Activated CD4-positive, alpha-beta T cell treated with anti-CD3 and anti-CD28 coated beads, Interleukin-2, amount 10 ng/mL, durations not matched to agents 7 days and 5 days (primary cell): ENCODE measurements at regions not wholly inside any gene's neighbourhood (a gene's known extent, or its start where the extent isn't known, plus 50 kb on each side); places are given as distances from the start of the nearest gene placed in this dataset.
"Not testable (repeated sequence)": the region's sequence is repeated elsewhere in the genome, so short reads cannot be mapped to it uniquely, and the experiment has no call there.

Experiments used
- CTCF ChIA-PET: fragments of 350-600 bp; sonication (Branson Sonifier 250); formaldehyde crosslinking; loops from one replicate; lab custom pipeline; 2021; ENCODE audit warnings: antibody characterized with exemption; lab: Charles Lee
- POLR2A ChIA-PET: fragments of 350-600 bp; sonication (Branson Sonifier 250); formaldehyde crosslinking; loops from one replicate; lab custom pipeline; 2021; ENCODE audit warnings: antibody characterized with exemption; lab: Charles Lee
- DNase-seq: peaks from one replicate; pipeline ENCODE4 v3.0.0-alpha.2; 2020
- H3K27ac Mint-ChIP-seq: one replicate; pipeline ENCODE4 v1.8.0; 2021; ENCODE audit warnings: mild to moderate bottlenecking, moderate library complexity, mixed read lengths
- H3K27me3 Mint-ChIP-seq: one replicate; pipeline ENCODE4 v1.8.0; 2021; ENCODE audit warnings: mixed read lengths
- H3K36me3 Mint-ChIP-seq: one replicate; pipeline ENCODE4 v1.8.0; 2021; ENCODE audit warnings: low read depth, mixed read lengths
- H3K4me1 Mint-ChIP-seq: one replicate; pipeline ENCODE4 v1.8.0; 2021; ENCODE audit warnings: mixed read lengths
- H3K4me3 Mint-ChIP-seq: one replicate; pipeline ENCODE4 v1.8.0; 2021; ENCODE audit warnings: mild to moderate bottlenecking, moderate library complexity, mixed read lengths
- H3K9me3 Mint-ChIP-seq: one replicate; pipeline ENCODE4 v1.8.0; 2021; ENCODE audit warnings: mixed read lengths

DNA sequence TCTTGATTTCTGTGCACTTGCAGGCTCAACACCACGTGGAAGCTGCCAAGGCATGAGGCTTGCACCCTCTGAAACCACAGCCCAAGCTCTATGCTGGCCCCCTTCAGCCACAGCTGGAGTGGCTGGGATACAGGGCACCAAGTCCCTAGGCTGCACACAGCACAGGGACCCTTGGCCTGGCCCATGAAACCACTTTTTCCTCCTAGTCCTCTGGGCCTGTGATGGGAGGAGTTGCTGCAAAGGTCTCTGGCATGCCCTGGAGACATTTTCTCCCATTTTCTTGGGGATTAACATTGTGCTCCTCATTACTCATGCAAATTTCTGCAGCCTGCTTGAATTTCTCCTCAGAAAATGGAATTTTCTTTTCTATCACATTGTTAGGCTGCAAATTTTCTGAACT lies 629.8 kb upstream of the NR2F2 start:
- H3K4me3 Mint-ChIP-seq, H3K36me3 Mint-ChIP-seq, H3K4me1 Mint-ChIP-seq, H3K27me3 Mint-ChIP-seq, POLR2A ChIA-PET, H3K27ac Mint-ChIP-seq, CTCF ChIA-PET, DNase-seq: not testable (repeated sequence)
- peaks cover 21% of the 10 kb centered on the region for H3K9me3 Mint-ChIP-seq

DNA sequence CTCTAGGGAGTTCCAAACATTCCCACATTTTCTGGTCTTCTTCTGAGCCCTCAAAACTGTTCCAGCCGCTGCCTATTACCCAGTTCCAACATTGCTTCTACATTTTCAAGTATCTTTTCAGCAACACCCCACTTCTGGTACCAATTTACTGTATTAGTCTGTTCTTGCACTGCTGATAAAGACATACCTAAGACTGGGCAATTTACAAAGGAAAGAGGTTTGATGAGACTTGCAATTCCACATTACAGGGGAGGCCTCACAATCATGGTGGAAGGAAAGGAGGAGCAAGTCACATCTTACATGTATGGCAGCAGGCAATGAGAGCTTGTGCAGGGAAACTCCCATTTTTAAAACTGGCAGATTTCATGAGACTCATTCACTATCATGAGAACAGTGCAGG lies 629.1 kb upstream of the NR2F2 start:
- no peak for DNase-seq
- no peaks in the 10 kb centered on the region for H3K4me1 Mint-ChIP-seq
- H3K27ac Mint-ChIP-seq, result no peak overlapping the region
- no peaks in the 10 kb centered on the region for H3K27me3 Mint-ChIP-seq
- ChIA-PET CTCF (no interaction called here), POLR2A (no interaction called here)
- H3K4me3 Mint-ChIP-seq, result no peak overlapping the region
- H3K36me3 Mint-ChIP-seq, result no peaks in the 10 kb centered on the region
- peaks cover 21% of the 10 kb centered on the region for H3K9me3 Mint-ChIP-seq

DNA sequence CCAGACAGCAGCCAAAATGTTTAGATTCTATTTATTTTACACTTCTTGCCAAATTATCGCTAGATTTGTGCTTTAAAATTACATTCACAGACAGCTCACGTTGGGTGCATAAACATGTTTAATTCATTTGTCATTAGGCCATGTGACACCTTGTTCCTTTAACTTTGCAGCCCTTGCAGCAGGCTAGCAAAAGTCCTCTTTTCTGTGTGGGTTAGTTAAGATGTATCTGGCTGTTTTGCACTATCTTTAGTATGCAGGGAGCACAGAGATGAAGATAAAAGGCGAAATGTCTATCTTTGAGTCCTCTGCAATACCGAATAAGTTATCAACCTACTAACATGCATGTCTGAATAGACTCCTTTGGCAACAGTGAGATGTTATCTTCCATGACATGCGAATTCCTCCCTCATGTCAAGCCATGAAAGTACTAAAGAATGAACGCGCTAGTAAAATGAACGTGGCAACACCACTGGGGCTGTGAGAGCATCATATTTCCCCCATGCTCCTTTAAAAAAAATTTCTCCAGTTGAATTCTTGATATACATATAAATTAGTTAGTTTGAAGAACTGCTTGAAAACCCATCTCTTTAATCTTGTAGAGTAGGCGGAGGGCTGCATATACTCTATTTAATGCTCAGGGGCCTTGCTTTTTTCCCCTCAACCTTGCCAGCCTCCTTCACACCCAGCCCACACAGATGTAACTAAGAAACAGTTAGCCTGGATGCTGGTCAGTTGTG lies 620.4 kb upstream of the NR2F2 start:
- Mint-ChIP-seq H3K27me3 (no peaks in the 10 kb centered on the region), H3K9me3 (peaks cover 1% of the 10 kb centered on the region), H3K4me3 (no peak overlapping the region), H3K4me1 (no peaks in the 10 kb centered on the region), H3K36me3 (no peaks in the 10 kb centered on the region), H3K27ac (no peak overlapping the region)
- no peak for DNase-seq
- ChIA-PET CTCF (no interaction called here), POLR2A (no interaction called here)

DNA sequence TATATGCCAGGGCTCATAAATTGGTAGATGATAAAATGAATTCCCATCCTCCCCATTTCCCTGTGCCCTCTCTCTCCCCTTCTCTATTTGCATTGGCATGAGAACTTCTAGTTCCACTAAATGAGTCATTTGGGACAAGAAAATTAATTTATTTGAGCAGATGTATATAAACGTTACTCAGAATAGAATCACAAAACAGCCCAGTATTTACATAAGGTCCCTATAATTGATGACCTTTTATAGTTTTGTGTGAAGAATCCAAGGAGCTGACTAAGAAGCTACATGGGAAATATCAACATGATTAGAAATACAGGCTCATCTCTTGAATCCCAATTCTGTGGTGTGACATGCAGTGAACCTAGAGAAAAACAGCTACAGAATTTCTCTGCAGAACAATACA lies 617.7 kb upstream of the NR2F2 start:
- H3K27ac Mint-ChIP-seq, result no peak overlapping the region
- POLR2A ChIA-PET, result no interaction called here

DNA sequence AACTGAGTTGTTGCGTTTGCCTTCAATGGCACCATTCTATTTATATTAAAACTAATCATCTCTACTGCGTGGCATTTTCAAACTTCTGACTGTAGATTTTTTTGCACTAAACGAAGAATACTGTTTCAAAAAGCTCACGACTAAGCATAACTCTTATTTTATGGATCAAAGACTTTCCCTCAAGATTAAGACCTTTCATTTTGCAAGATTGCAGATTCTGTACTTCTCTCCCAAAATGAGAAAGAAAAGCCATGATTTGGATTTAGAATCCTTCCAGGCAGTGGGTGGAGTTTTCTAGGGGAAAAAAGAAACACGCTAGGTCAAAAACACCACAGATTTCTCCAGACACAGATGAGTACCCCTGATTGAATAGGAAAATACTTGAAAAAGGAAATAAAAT lies 617.2 kb upstream of the NR2F2 start:
- Mint-ChIP-seq H3K9me3 (no peaks in the 10 kb centered on the region), H3K4me3 (no peak overlapping the region), H3K36me3 (no peaks in the 10 kb centered on the region), H3K27ac (no peak overlapping the region), H3K4me1 (no peaks in the 10 kb centered on the region), H3K27me3 (no peaks in the 10 kb centered on the region)
- POLR2A ChIA-PET, result no interaction called here
- CTCF ChIA-PET, result no interaction called here
- no peak for DNase-seq

More for the DNA sequence above, 617.7 kb upstream of the NR2F2 start:
- Mint-ChIP-seq H3K4me3 (no peak overlapping the region), H3K4me1 (no peaks in the 10 kb centered on the region), H3K9me3 (no peaks in the 10 kb centered on the region), H3K27me3 (no peaks in the 10 kb centered on the region), H3K36me3 (no peaks in the 10 kb centered on the region)
- CTCF ChIA-PET, result no interaction called here
- no peak for DNase-seq

DNA sequence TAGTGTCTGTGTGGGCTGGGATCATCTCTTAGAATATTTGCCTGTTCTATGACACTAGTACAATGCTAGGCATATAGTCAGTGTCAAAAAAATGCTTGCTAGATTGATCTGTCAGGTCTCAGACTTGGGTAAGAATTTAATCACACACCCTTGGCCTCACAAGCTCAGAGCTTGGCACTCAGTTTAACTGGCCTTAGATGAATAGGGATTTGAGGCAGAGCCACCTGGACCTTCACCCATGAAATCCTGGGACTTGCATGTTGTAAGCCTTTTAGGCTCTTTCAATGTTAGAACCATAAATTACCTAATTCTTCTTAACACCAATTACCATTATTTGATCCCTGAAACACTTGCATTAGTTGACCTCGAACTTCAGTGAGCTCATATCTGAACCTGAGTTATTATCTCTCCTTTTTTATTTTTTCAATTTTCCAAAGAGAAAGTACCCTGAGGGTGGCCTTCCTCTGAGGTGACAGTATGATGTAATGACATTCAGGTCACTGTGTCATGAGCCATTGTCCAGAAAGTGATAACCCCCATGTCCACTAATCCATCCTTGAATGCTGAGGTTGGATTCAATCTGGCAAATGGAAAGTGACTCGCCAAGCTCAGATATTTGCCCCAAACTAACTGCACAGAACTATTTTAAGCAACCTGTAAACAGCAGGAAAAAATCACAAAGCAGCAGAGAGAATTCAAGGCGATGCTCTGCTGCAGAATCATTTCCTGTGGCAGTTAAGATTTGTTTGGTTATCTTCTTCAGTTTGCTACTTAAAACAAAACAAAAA lies 615.2 kb upstream of the NR2F2 start:
- H3K4me1 Mint-ChIP-seq, result no peaks in the 10 kb centered on the region
- H3K36me3 Mint-ChIP-seq, result no peaks in the 10 kb centered on the region
- no peak for DNase-seq
- H3K27ac Mint-ChIP-seq, result no peak overlapping the region
- CTCF ChIA-PET, result interaction anchor here (0.6 kb wide), 1 partner anchor 628 kb away, joined by 3 read pairs; no protein-coding TSS in a partner anchor
- H3K4me3 Mint-ChIP-seq, result no peak overlapping the region
- no peaks in the 10 kb centered on the region for H3K27me3 Mint-ChIP-seq
- POLR2A ChIA-PET, result no interaction called here
- H3K9me3 Mint-ChIP-seq, result no peaks in the 10 kb centered on the region

DNA sequence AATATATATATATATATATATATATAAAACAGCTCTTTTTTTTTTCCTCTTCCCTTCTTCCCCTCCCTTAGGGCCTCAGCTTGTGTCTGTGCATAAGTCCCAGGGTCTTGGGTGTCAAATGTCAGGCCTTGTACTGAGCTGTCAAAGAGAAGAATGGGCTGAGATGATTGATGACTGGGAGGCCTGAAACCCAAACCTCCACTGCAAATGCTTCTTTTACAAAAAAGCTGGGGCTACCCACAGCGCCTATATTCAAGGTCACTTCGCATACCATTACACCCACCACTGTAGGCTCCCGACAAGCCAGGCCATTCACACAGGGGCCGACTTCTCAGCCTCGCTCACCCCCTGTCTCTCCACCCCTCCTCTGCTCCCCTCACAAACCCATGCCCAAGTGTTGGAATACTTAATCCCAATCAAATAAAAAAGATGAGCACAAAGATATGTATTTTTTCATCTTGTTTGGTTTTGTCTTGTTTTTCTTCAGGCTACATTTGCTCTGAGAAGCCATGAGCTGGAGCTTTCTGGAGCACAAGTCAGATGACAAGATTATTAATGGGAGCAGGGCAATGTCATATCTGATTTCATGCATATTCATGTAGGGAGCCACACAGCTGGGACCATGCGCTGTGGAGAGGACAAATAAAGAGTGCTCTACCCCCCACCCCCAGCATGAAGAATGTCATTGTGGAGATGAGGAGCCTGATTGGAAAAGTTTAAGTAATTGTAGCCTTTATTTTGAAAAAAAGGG lies 614.4 kb upstream of the NR2F2 start:
- H3K9me3 Mint-ChIP-seq, result no peaks in the 10 kb centered on the region
- DNase-seq, result no peak
- H3K27ac Mint-ChIP-seq, result no peak overlapping the region
- H3K36me3 Mint-ChIP-seq, result no peaks in the 10 kb centered on the region
- ChIA-PET POLR2A (no interaction called here), CTCF (interaction anchor here (0.6 kb wide), 1 partner anchor 627 kb away, joined by 3 read pairs; no protein-coding TSS in a partner anchor)
- no peaks in the 10 kb centered on the region for H3K27me3 Mint-ChIP-seq
- no peak overlapping the region for H3K4me3 Mint-ChIP-seq
- no peaks in the 10 kb centered on the region for H3K4me1 Mint-ChIP-seq

DNA sequence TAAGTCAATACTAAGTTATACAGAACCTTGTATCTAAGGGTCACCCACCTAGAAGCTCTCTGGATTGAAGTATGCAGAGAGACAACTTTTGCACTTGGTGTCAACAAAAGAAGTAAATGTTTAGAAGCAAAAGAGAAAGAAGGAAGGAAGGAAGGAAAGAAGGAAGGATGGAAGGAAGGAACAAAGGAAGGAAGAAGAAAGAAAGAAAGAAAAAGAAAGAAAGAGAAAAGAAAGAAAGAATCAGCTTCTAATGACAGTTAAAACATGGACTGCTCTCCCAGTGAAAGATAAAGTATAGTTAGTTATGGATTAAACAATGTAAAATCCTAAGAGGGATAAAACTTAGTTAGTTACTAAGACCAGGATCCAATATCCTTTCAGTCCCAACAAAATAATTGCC lies 613.8 kb upstream of the NR2F2 start:
- Mint-ChIP-seq H3K27me3 (no peaks in the 10 kb centered on the region), H3K9me3 (no peaks in the 10 kb centered on the region), H3K27ac (no peak overlapping the region), H3K4me1 (no peaks in the 10 kb centered on the region), H3K36me3 (no peaks in the 10 kb centered on the region), H3K4me3 (no peak overlapping the region)
- CTCF ChIA-PET, result no interaction called here
- DNase-seq, result no peak
- POLR2A ChIA-PET, result no interaction called here

DNA sequence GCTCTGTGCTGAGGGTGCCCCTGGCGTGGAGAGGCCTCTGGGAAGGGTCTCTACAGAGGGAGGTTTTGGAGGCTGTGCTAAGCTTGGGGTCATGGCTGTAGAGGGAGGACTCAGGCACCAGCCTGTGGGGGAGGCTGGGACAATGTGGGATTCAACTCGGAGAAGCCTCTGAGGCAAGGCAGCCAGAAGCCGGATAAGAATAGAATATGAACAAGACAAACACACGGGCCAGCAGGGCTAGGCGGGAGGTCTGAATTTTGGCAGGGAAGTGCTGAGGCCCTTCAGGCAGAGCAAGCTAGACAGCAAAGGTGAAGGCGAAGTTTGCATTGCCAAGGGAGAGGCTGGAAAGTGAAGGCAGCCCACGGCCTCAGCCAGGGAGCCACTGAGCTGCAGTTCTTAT lies 612.1 kb upstream of the NR2F2 start:
- Mint-ChIP-seq H3K36me3 (no peaks in the 10 kb centered on the region), H3K27me3 (peaks cover 2% of the 10 kb centered on the region), H3K4me3 (no peak overlapping the region), H3K27ac (no peak overlapping the region), H3K9me3 (no peaks in the 10 kb centered on the region), H3K4me1 (no peaks in the 10 kb centered on the region)
- ChIA-PET CTCF (no interaction called here), POLR2A (no interaction called here)
- no peak for DNase-seq

DNA sequence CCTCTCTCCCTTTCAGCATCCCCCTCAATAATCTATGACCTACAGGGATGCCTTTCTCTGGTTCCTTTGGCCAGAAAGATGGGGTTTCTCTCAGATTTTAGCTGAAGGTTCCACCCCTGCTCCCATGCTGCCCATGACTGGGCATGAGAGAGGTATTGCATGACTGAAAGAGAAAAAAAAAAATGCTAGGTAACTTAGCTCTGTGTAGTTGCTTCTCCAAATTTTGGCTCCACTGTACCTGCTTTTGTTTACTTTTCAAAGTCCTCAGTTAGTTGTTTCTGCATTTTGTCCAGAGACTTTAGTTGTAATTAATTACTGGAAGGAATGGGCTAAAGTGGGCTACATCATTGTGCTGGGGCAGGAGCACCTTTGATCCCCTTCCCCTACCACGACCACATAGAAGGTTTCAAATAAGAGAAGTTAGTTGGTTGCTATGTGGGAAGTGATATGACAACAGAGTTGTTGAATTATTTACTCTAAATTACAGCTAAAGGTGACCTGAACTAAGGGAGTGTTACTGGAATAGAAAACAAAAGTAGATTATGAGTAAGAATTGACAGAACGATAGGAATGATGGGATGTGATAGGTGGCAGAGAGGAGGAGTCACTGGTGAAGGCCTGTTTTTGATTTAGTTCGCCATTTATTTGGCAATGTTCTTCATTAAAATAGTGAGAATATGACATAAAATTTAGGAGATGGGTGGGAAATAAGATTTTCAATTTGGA lies 605.4 kb upstream of the NR2F2 start:
- no peak for DNase-seq
- H3K27ac Mint-ChIP-seq, result no peak overlapping the region
- no peak overlapping the region for H3K4me3 Mint-ChIP-seq
- H3K27me3 Mint-ChIP-seq, result peaks cover 2% of the 10 kb centered on the region
- no peaks in the 10 kb centered on the region for H3K9me3 Mint-ChIP-seq
- ChIA-PET POLR2A (no interaction called here), CTCF (no interaction called here)
- no peaks in the 10 kb centered on the region for H3K36me3 Mint-ChIP-seq
- no peaks in the 10 kb centered on the region for H3K4me1 Mint-ChIP-seq

DNA sequence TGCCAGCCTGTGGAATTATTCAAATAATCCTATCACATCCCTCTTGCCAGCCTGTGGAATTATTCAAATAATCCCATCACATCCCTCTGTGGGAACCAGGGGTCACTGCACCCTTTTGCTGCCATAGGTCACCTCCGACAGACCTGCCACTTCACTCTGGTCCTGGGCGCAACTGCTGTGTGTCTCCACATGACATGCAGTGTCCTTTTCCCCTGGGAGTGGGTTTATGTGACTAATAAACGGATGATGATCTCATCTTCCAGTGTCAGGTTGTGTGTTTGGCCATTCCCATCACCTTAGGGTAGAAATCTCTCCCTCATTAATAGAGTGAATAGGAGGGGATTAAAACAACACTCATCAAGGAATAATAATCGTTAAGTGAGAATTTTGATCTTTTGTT lies 603.6 kb upstream of the NR2F2 start:
- Mint-ChIP-seq H3K9me3 (no peaks in the 10 kb centered on the region), H3K4me1 (no peaks in the 10 kb centered on the region), H3K4me3 (no peak overlapping the region), H3K36me3 (no peaks in the 10 kb centered on the region), H3K27ac (no peak overlapping the region), H3K27me3 (peaks cover 6% of the 10 kb centered on the region)
- CTCF ChIA-PET, result no interaction called here
- POLR2A ChIA-PET, result no interaction called here
- DNase-seq, result no peak

DNA sequence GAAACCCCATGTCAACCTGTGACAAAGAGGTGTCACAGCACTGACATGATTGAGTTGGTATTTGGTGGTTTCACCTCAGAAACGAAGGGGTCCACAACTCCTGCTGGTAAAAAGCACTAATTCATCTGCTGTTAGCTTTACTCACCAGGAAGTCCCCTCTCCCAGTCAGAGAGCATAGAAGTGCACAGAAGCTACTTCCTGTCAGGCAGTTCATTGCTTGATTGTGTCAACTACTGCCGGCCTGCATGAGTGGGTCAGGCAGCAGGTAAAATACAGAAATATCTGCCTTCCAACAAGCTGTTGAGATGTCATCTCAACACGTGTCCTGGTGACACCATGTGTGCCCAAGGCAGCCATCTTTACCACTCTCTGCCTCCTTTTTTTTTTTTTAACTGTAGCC lies 596.6 kb upstream of the NR2F2 start:
- H3K36me3 Mint-ChIP-seq, result peaks cover 5% of the 10 kb centered on the region
- peaks cover 5% of the 10 kb centered on the region for H3K27me3 Mint-ChIP-seq
- H3K9me3 Mint-ChIP-seq, result peaks cover 7% of the 10 kb centered on the region
- ChIA-PET CTCF (no interaction called here), POLR2A (no interaction called here)
- no peak overlapping the region for H3K4me3 Mint-ChIP-seq
- no peak for DNase-seq
- H3K4me1 Mint-ChIP-seq, result peaks cover 13% of the 10 kb centered on the region
- H3K27ac Mint-ChIP-seq, result no peak overlapping the region
